ENCODE measurements at regions not wholly inside any gene's neighbourhood (a gene's known extent, or its start where the extent isn't known, plus 50 kb on each side); places are given as distances from the start of the nearest gene placed in this dataset.

DNA sequence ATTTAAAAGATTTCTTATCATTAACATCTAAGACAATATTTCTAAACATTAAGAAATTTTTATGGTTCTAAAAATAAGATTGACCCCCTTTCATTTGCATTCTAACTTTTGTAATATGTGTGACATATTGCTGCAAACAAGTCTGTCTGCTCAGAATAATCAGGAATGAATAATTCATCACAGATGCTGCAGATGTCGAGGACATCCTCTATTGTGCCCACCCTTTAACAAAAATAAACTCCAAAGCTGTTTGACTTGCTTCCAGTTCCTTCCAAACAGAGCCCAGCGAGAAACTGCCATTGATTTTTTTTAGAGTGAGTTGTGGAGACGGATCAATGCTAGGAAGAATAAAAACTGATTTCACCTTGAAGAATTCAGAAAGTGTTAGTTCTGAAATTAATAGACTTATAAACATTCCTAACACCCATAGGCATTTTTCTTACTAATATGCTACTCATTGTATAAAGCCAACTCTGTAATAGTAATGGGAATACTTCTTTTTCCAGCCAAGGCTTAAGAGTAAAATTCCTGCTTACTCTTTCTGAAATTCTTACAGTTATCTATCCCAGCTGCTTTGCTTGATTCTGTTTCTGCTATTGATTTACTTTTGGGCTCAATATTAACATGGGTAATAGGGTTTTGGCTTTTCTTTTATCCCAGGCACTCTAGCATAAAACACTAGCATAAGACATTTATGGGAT lies 244.8 kb upstream of the FAM83B start:
- Mint-ChIP-seq H3K36me3 (no peaks in the 10 kb centered on the region), H3K27ac (no peak overlapping the region), H3K9me3 (peaks cover 4% of the 10 kb centered on the region), H3K4me1 (no peaks in the 10 kb centered on the region), H3K4me3 (no peak overlapping the region)
- no peak for ATAC-seq
- no peak for DNase-seq (ENCODE audit: low spot score in 2 of 2)

DNA sequence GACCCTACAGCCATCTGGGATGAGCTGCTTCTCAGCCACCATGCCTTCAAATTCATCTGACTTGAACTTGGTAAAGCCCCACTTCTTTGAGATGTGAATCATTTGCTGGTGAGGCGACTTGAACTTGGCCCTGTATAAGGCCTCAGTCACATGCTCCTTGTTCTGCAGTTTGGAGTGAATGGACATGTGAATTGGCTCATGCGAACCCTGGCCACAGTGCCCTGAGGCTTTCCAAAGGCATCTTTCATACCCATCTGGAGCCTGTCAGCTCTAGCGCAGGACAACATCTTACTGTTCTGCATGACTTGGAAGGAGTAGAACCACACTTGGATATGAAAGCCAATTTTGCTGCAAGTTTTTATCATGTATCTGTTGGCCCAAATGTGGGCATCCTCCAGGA lies 244.0 kb upstream of the FAM83B start:
- DNase-seq (ENCODE audit: low spot score in 2 of 2), result no peak

DNA sequence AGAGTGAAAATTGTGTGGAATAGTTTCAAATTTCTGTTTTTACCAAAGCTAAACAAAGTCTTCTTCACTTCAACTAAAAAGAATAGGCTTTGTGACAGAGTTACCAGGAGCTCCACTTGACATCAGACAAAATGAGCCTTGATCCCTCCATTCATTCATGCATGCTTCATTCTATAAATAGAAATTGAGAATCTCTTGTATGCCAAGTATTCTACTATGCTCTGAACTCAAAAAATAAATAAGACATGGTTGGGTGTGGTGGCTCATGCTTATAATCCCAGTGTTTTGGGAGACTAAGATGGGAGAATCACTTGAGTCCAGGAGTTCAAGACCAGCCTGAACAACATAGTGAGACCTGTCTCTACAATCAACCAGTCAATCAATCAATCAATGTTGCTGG lies 236.6 kb upstream of the FAM83B start:
- no peak overlapping the region for H3K4me3 Mint-ChIP-seq
- H3K36me3 Mint-ChIP-seq, result no peaks in the 10 kb centered on the region
- H3K4me1 Mint-ChIP-seq, result no peaks in the 10 kb centered on the region
- H3K9me3 Mint-ChIP-seq, result peaks cover 13% of the 10 kb centered on the region
- no peak overlapping the region for H3K27ac Mint-ChIP-seq
- no peak for DNase-seq (ENCODE audit: low spot score in 2 of 2)
- no peak for ATAC-seq

More for the DNA sequence above, 244.0 kb upstream of the FAM83B start:
- no peak overlapping the region for H3K4me3 Mint-ChIP-seq
- no peaks in the 10 kb centered on the region for H3K4me1 Mint-ChIP-seq
- no peak overlapping the region for H3K27ac Mint-ChIP-seq
- no peak for ATAC-seq
- H3K9me3 Mint-ChIP-seq, result peaks cover 6% of the 10 kb centered on the region
- no peaks in the 10 kb centered on the region for H3K36me3 Mint-ChIP-seq

DNA sequence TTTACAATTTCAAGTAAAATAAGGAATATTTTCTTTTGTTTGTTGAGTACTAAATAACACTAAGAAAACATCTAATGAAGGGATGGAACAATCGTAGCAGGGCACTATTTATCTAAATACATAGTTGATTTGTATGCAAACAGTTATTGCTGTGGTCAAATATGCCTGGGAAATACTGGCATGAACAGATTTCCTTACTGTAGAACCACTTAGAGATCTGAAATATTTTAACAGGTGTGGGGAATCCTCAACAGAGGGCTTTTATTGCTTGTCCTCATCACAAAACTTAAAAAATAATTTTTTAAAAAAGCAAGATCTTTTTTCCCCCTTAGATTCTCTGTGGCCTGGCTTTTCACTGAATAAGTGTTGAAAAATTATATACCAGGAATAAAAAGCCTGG lies 233.0 kb upstream of the FAM83B start:
- Mint-ChIP-seq H3K4me3 (no peak overlapping the region), H3K4me1 (no peaks in the 10 kb centered on the region), H3K36me3 (no peaks in the 10 kb centered on the region), H3K9me3 (peaks cover 12% of the 10 kb centered on the region), H3K27ac (no peak overlapping the region)
- ATAC-seq, result no peak
- no peak for DNase-seq (ENCODE audit: low spot score in 2 of 2)

DNA sequence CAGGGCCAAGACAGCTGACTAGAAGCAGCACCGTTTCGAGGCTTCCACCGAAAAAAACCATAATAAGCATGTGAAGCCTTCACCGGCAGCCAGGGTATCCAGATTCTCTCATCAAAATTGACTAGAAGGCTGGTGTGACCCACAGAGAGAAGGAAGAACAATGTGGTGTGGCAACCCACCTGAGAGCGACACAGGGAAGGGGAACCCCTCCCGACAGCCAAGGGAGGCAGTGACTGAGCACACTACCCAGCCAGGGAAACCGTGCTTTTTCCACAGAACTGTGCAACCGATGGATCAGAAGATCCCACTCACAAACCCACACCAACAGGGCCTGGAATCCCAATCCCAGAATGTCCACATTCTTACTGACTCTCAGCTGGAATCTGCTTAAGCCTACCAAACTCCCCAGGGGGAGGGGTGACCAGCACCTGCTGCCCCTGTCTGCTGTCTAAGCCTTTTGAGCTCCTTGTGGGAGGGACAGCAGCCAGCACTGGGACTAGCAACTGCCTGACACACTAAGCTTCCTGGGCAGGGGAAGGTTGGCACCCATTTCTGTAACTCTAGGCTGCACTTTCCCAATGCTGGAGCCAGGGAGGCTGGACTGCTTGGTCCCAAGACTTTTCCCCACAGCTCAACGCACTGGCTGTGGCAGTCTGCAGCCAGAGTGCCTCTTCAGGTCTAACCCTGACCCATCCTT lies 231.9 kb upstream of the FAM83B start:
- Mint-ChIP-seq H3K9me3 (peaks cover 10% of the 10 kb centered on the region), H3K36me3 (no peaks in the 10 kb centered on the region), H3K4me3 (no peak overlapping the region), H3K27ac (no peak overlapping the region), H3K4me1 (no peaks in the 10 kb centered on the region)
- ATAC-seq, result no peak
- no peak for DNase-seq (ENCODE audit: low spot score in 2 of 2)

DNA sequence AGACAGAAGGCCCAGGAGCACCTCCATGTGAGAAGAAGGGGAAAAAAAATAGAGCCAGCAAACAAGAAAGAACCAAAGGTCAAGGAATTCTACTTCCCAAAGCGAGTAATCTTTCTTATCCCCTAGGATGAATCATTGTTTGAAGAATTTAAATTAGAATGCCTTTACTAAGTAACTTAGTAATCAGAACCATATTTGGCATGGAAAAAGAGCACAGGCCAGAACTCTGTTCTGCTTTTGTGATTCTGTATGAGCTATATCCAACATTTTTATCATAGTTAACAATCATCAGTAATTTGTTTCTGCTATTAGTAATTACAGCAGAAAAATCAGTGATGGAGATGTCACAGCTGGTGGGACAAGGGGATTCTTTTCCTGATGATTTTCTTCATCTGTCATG lies 228.8 kb upstream of the FAM83B start:
- H3K4me1 Mint-ChIP-seq, result no peaks in the 10 kb centered on the region
- no peak overlapping the region for H3K27ac Mint-ChIP-seq

DNA sequence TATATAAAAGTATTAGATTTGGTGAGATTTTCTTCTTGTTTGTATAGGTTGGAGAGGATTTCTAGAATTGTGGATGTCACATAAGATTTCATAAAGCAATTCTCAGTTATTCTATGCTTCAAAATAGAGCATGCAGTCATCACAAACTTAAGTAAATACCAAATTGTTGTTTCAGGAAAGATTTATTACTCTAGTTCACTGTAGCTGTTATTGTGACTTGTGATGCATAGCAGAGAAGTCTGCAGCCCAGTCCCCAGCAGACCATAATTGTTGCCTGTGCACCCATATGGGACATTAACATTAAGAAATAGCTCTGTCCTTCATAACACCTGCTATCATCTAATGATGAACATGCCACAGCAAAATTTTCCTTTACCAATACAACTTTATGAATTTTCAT lies 228.0 kb upstream of the FAM83B start:
- H3K36me3 Mint-ChIP-seq, result no peaks in the 10 kb centered on the region
- peaks cover 10% of the 10 kb centered on the region for H3K9me3 Mint-ChIP-seq
- DNase-seq (ENCODE audit: low spot score in 2 of 2) (no peak), ATAC-seq (no peak)
- H3K27ac Mint-ChIP-seq, result no peak overlapping the region
- no peak overlapping the region for H3K4me3 Mint-ChIP-seq
- H3K4me1 Mint-ChIP-seq, result no peaks in the 10 kb centered on the region

More for the DNA sequence above, 228.8 kb upstream of the FAM83B start:
- H3K9me3 Mint-ChIP-seq, result peaks cover 10% of the 10 kb centered on the region
- DNase-seq (ENCODE audit: low spot score in 2 of 2), result no peak
- no peak for ATAC-seq
- no peaks in the 10 kb centered on the region for H3K36me3 Mint-ChIP-seq
- no peak overlapping the region for H3K4me3 Mint-ChIP-seq

DNA sequence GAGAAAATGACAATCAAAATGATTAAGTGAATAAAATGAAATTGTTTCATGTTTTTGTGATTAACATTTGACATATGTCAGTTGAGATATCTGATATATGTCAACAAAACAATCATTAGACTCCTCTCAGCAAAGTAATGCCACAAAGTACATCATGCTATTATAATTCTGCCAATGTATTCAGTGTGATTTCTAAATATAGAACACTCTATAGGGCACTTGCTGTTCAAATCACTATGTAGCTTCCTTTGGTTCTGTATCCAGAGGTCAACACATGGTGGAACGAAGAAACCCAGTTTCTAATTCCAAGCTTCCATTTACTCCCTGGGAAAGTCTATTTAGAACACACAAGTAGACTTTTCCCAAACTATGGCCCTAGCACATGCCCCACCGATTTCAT lies 227.5 kb upstream of the FAM83B start:
- no peak for DNase-seq (ENCODE audit: low spot score in 2 of 2)
- no peak for ATAC-seq
- H3K36me3 Mint-ChIP-seq, result no peaks in the 10 kb centered on the region
- H3K27ac Mint-ChIP-seq, result no peak overlapping the region
- H3K9me3 Mint-ChIP-seq, result peaks cover 15% of the 10 kb centered on the region
- no peak overlapping the region for H3K4me3 Mint-ChIP-seq
- no peaks in the 10 kb centered on the region for H3K4me1 Mint-ChIP-seq

DNA sequence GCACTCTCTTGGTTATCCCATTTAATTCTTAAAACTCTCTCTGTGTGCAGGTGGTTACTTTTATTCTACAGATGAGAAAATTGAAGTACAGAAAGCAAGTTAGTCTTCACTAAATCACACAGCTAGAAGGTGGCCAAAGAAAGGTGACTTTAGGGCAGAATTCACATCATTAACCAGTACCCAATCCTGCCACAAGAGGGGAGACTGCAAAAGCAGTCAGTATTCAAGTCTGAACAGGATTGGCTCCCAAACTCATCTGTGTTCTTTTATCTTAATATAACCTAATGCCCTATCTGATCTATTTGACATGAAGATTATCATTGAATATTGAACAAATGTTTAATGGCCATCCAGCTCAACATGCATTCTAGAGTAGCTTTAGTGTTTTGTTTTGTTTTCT lies 225.3 kb upstream of the FAM83B start:
- DNase-seq (ENCODE audit: low spot score in 2 of 2) (no peak), ATAC-seq (peak; percentile 13)
- Mint-ChIP-seq H3K36me3 (no peaks in the 10 kb centered on the region), H3K9me3 (peaks cover 13% of the 10 kb centered on the region), H3K4me1 (no peaks in the 10 kb centered on the region), H3K27ac (no peak overlapping the region), H3K4me3 (no peak overlapping the region)

DNA sequence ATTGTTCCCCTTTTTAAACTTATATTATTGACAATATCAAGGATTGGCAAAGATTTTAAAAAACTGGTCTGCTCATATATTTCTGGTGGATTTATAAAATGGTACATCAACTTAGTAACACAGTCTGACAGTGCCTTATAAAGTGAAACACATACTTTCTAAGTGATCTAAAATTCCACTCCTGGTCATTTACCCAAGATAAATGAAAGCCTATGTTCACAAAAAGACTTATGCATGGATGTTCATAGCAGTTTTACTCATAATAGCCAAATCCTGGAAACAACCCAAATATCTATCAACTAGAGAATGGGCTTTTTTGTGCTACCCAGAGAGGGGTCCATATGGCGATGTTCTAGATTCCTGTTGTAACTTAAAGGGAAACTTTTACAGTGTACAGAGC lies 222.4 kb upstream of the FAM83B start:
- no peak for DNase-seq (ENCODE audit: low spot score in 2 of 2)
- peaks cover 12% of the 10 kb centered on the region for H3K9me3 Mint-ChIP-seq
- no peaks in the 10 kb centered on the region for H3K36me3 Mint-ChIP-seq
- H3K27ac Mint-ChIP-seq, result no peak overlapping the region
- H3K4me3 Mint-ChIP-seq, result no peak overlapping the region
- ATAC-seq, result no peak
- H3K4me1 Mint-ChIP-seq, result no peaks in the 10 kb centered on the region

DNA sequence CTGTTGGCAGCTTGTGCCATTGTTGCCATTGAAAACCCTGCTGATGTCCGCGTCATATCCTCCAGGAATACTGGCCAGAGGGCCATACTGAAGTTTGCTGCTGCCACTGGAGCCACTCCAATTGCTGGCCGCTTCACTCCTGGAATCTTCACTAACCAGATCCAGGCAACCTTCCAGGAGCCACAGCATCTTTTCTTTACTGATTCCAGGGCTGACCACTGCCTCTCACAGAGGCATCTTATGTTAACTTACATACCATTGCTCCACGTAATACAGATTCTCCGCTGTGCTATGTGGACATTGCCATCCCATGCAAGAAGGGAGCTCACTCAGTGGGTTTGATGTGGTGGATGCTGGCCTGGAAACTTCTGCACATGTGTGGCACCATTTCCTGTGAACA lies 221.8 kb upstream of the FAM83B start:
- ATAC-seq, result no peak
- peaks cover 12% of the 10 kb centered on the region for H3K9me3 Mint-ChIP-seq
- H3K4me1 Mint-ChIP-seq, result no peaks in the 10 kb centered on the region
- H3K27ac Mint-ChIP-seq, result no peak overlapping the region
- DNase-seq (ENCODE audit: low spot score in 2 of 2), result no peak
- no peaks in the 10 kb centered on the region for H3K36me3 Mint-ChIP-seq
- H3K4me3 Mint-ChIP-seq, result no peak overlapping the region

DNA sequence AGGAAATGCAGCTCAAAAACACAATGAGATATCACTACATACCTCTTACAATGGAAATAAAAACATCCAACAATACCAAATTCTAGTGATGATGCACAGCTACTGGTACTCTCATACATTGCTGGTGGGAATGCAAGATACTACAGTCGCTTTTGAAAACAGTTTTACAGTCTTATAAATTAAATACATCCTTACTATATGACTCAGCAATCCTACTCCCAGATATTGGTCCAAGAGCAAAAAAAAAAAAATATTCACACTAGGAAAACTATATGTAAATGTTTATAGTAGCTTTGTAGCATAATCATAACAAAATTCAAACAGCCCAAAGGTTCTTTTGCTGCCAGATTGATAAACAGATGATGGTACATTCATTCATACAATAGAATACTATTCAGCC lies 217.4 kb upstream of the FAM83B start:
- H3K36me3 Mint-ChIP-seq, result no peaks in the 10 kb centered on the region
- ATAC-seq, result no peak
- no peak overlapping the region for H3K4me3 Mint-ChIP-seq
- no peaks in the 10 kb centered on the region for H3K4me1 Mint-ChIP-seq
- H3K9me3 Mint-ChIP-seq, result peaks cover 11% of the 10 kb centered on the region
- no peak overlapping the region for H3K27ac Mint-ChIP-seq
- DNase-seq (ENCODE audit: low spot score in 2 of 2), result no peak

DNA sequence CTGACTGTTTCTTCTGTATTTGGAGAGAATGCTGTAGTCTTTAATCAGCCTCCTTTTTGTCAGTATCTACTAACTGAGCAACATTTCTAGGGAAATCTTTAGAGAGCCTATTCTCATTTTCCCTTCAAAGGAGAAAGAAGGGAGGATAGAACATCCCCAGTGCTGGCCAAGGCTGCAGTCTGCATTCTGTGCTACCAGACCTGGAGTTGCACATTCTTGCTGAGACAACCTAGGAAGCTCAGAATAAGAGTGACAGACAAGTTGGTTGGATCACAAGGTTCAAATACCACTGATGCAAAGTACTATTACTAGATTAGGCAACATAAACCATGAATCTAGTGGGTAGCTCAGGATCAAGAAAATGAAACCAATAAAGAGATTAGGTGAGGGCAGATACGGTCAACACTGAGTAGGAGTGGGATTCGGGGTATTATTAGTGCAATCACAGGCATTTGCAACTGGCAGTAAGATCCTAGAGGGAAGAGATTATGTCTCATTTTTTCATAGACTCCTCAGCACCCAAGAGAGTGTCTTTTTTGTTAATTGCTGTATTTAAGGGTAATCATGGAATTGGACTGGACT lies 213.5 kb upstream of the FAM83B start:
- ATAC-seq (no peak), DNase-seq (ENCODE audit: low spot score in 2 of 2) (no peak)
- Mint-ChIP-seq H3K9me3 (peaks cover 5% of the 10 kb centered on the region), H3K36me3 (no peaks in the 10 kb centered on the region), H3K4me1 (no peaks in the 10 kb centered on the region), H3K27ac (no peak overlapping the region), H3K4me3 (no peak overlapping the region)

DNA sequence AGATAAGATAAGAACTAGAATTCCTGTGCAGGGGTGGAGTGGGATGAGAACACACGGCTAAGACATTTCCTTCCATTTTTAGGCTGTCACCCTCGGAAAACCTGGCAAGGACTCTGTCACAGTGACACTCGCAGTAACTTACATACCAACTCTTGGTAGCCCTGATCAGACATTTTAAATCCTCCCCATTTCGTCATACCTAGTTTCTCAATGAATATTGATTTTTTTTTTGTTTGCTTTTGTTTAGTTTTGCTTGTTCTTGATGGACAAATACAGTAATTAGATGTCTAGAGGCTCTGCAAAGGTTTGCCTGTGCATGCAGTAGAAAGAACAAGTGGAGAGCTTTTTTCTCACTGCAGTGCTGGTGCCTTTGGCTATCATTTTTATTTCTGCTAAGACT lies 213.0 kb upstream of the FAM83B start:
- H3K36me3 Mint-ChIP-seq, result no peaks in the 10 kb centered on the region
- no peak for ATAC-seq
- no peak for DNase-seq (ENCODE audit: low spot score in 2 of 2)
- H3K27ac Mint-ChIP-seq, result no peak overlapping the region
- no peak overlapping the region for H3K4me3 Mint-ChIP-seq
- peaks cover 5% of the 10 kb centered on the region for H3K9me3 Mint-ChIP-seq
- no peaks in the 10 kb centered on the region for H3K4me1 Mint-ChIP-seq

DNA sequence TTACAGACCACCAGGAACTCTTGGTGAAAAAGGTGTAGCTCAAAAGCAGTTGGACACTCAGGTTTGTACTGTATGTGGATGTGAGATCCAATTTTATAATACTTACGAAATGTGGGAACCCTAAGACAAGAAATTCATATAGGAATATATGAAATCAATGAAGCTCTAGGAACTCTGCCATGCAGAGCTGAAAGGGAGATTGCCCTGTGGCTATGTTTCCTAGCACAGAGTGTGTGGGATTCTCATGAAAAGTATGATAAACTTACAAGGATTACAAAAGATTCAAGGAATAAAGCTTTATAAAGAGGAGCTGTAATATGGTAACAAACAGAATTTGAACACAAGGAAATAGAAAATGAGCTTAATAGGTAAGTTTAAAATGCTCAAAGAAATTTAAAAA lies 205.7 kb upstream of the FAM83B start:
- H3K4me1 Mint-ChIP-seq, result no peaks in the 10 kb centered on the region
- H3K36me3 Mint-ChIP-seq, result no peaks in the 10 kb centered on the region
- H3K27ac Mint-ChIP-seq, result no peak overlapping the region
- ATAC-seq, result no peak
- H3K4me3 Mint-ChIP-seq, result no peak overlapping the region
- H3K9me3 Mint-ChIP-seq, result no peaks in the 10 kb centered on the region
- DNase-seq (ENCODE audit: low spot score in 2 of 2), result no peak
